ENCODE measurements at regions not wholly inside any gene's neighbourhood (a gene's known extent, or its start where the extent isn't known, plus 50 kb on each side); places are given as distances from the start of the nearest gene placed in this dataset.

GRCh38 chr2:12381543-12382325 is 335.0 kb upstream of the TRIB2 start:
- WGBS, result 80% methylated on average over 2 of the region's 2 CpGs

GRCh38 chr2:12382366-12382765 is 334.4 kb upstream of the TRIB2 start:
- H3K36me3 ChIP-seq, result no peaks in the 10 kb centered on the region
- 81% methylated on average over 4 of the region's 4 CpGs for WGBS

More at GRCh38 chr2:12381543-12382325, 335.0 kb upstream of the TRIB2 start:
- no peak overlapping the region for H3K27ac ChIP-seq
- no peaks in the 10 kb centered on the region for H3K27me3 ChIP-seq
- no peak for TF ChIP-seq CTCF (IDR thresholded peaks at IDR 0.05)
- TF ChIP-seq POLR2A (IDR thresholded peaks at IDR 0.05), result no peak
- no peak for TF ChIP-seq EP300 (IDR thresholded peaks at IDR 0.05)
- no peak for TF ChIP-seq POLR2AphosphoS5 (IDR thresholded peaks at IDR 0.05)
- H3K4me1 ChIP-seq, result no peaks in the 10 kb centered on the region
- no peak for DNase-seq (ENCODE audit: low spot score in 2 of 2)
- H3K36me3 ChIP-seq, result no peaks in the 10 kb centered on the region
- no peak overlapping the region for H3K4me3 ChIP-seq
- no peaks in the 10 kb centered on the region for H3K9me3 ChIP-seq

GRCh38 chr2:12389344-12390045 is 327.2 kb upstream of the TRIB2 start:
- TF ChIP-seq CTCF (IDR thresholded peaks at IDR 0.05) (no peak), EP300 (IDR thresholded peaks at IDR 0.05) (no peak), POLR2A (IDR thresholded peaks at IDR 0.05) (no peak), POLR2AphosphoS5 (IDR thresholded peaks at IDR 0.05) (no peak)
- WGBS, result 47% methylated on average over 9 of the region's 9 CpGs
- no peaks in the 10 kb centered on the region for H3K9me3 ChIP-seq
- H3K36me3 ChIP-seq, result no peaks in the 10 kb centered on the region
- no peaks in the 10 kb centered on the region for H3K4me1 ChIP-seq
- H3K4me3 ChIP-seq, result no peak overlapping the region
- H3K27ac ChIP-seq, result no peak overlapping the region
- no peaks in the 10 kb centered on the region for H3K27me3 ChIP-seq
- DNase-seq (ENCODE audit: low spot score in 2 of 2), result no peak

More at GRCh38 chr2:12382366-12382765, 334.4 kb upstream of the TRIB2 start:
- no peak overlapping the region for H3K27ac ChIP-seq
- no peaks in the 10 kb centered on the region for H3K27me3 ChIP-seq
- H3K9me3 ChIP-seq, result no peaks in the 10 kb centered on the region
- no peak for TF ChIP-seq CTCF (IDR thresholded peaks at IDR 0.05)
- TF ChIP-seq POLR2AphosphoS5 (IDR thresholded peaks at IDR 0.05), result no peak
- H3K4me3 ChIP-seq, result no peak overlapping the region
- H3K4me1 ChIP-seq, result no peaks in the 10 kb centered on the region
- no peak for DNase-seq (ENCODE audit: low spot score in 2 of 2)

GRCh38 chr2:12391116-12391515 is 325.6 kb upstream of the TRIB2 start:
- Histone ChIP-seq H3K4me1 (no peaks in the 10 kb centered on the region), H3K9me3 (no peaks in the 10 kb centered on the region), H3K27ac (no peak overlapping the region), H3K36me3 (no peaks in the 10 kb centered on the region), H3K27me3 (no peaks in the 10 kb centered on the region), H3K4me3 (no peak overlapping the region)
- WGBS, result 92% methylated on average over 2 of the region's 2 CpGs
- no peak for DNase-seq (ENCODE audit: low spot score in 2 of 2)
- TF ChIP-seq POLR2A (IDR thresholded peaks at IDR 0.05) (no peak), POLR2AphosphoS5 (IDR thresholded peaks at IDR 0.05) (no peak), CTCF (IDR thresholded peaks at IDR 0.05) (no peak), EP300 (IDR thresholded peaks at IDR 0.05) (no peak)

GRCh38 chr2:12396699-12397098 is 320.0 kb upstream of the TRIB2 start:
- H3K4me1 ChIP-seq, result peaks cover 21% of the 10 kb centered on the region
- WGBS, result 69% methylated on average over 6 of the region's 6 CpGs
- H3K9me3 ChIP-seq, result no peaks in the 10 kb centered on the region
- TF ChIP-seq POLR2AphosphoS5 (IDR thresholded peaks at IDR 0.05) (no peak), POLR2A (IDR thresholded peaks at IDR 0.05) (no peak), CTCF (IDR thresholded peaks at IDR 0.05) (no peak), EP300 (IDR thresholded peaks at IDR 0.05) (no peak)
- H3K4me3 ChIP-seq, result no peak overlapping the region
- no peaks in the 10 kb centered on the region for H3K36me3 ChIP-seq
- no peak for DNase-seq (ENCODE audit: low spot score in 2 of 2)
- H3K27ac ChIP-seq, result no peak overlapping the region
- H3K27me3 ChIP-seq, result no peaks in the 10 kb centered on the region

Data from suprapubic skin (tissue), 4 donors.